ENCODE measurements at regions not wholly inside any gene's neighbourhood (a gene's known extent, or its start where the extent isn't known, plus 50 kb on each side); places are given as distances from the start of the nearest gene placed in this dataset.

DNA sequence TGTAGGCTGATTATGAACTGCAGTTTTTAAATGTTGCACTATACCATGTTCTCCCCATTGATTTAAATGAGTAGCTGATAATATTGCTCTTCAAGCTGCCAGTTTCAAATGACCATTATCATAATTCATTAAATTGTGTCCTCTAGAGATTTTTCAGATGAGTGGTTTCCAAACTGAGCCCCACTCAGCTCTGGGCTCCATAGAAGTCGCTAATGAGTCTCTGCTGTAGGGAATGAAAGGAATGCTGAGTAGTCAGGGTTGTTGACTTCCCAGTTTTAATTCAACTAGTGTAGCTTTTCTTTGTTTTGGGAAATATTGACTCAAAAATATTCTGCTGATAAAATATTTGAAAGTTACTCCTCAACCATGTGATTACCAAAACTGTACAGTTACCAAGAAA lies 1081.1 kb downstream of the ARAP2 start:
- TF ChIP-seq POLR2A (IDR thresholded peaks at IDR 0.05), result no peak
- TF ChIP-seq, protein P1, sequence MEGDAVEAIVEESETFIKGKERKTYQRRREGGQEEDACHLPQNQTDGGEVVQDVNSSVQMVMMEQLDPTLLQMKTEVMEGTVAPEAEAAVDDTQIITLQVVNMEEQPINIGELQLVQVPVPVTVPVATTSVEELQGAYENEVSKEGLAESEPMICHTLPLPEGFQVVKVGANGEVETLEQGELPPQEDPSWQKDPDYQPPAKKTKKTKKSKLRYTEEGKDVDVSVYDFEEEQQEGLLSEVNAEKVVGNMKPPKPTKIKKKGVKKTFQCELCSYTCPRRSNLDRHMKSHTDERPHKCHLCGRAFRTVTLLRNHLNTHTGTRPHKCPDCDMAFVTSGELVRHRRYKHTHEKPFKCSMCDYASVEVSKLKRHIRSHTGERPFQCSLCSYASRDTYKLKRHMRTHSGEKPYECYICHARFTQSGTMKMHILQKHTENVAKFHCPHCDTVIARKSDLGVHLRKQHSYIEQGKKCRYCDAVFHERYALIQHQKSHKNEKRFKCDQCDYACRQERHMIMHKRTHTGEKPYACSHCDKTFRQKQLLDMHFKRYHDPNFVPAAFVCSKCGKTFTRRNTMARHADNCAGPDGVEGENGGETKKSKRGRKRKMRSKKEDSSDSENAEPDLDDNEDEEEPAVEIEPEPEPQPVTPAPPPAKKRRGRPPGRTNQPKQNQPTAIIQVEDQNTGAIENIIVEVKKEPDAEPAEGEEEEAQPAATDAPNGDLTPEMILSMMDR (IDR thresholded peaks at IDR 0.05), result no peak

All from stomach (tissue), 4 donors.